ENCODE measurements at regions not wholly inside any gene's neighbourhood (a gene's known extent, or its start where the extent isn't known, plus 50 kb on each side); places are given as distances from the start of the nearest gene placed in this dataset.
"Not testable (repeated sequence)": the region's sequence is repeated elsewhere in the genome, so short reads cannot be mapped to it uniquely, and the experiment has no call there.

DNA sequence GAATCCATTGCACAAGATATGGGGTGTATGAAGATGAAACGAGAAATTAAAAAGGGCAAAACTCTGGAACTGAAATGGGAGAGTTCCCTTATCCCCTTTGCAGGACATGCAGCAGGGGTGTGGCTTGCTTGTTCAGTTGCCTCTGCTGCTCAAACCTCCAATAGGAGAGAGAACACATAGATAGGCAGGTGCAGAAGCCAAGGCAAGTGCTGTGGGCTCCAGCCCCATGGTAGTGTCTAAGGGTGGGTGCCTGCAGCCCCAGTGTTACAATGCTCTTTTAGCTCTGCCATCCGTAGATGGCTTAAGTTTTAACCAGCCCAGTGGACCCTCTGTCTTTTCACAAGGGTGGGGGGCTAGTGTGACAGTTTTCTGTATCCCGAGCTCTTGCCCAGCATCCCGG is 69.7 kb downstream of the CMAS start:
- no peak for ATAC-seq
- H3K36me3 Mint-ChIP-seq = no peaks in the 10 kb centered on the region
- no peak overlapping the region for H3K27ac Mint-ChIP-seq
- H3K9me3 Mint-ChIP-seq = peaks cover 0 to 4% of the 10 kb centered on the region in 2 donors
- DNase-seq (ENCODE audit: low spot score in 2 of 2) = no peak

DNA sequence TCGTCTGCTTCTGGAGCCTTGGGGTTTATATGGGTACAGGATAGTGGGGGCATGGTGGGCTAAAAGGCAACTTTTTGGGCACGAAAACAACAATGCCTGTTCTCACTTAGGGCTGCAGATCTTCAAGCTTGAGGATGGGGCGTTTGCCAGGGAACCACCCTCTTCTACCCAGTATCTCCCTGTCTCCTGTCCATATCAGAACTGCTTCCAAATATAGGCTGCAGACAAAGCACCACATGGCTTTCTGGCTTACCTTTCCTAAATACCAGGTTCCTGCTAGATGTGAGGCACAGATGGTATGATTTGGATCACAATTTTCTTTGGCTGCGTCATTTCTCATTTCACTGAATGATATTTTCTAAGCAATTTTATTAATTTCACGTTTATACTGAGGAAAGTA is 70.4 kb downstream of the CMAS start:
- ATAC-seq = no peak

DNA sequence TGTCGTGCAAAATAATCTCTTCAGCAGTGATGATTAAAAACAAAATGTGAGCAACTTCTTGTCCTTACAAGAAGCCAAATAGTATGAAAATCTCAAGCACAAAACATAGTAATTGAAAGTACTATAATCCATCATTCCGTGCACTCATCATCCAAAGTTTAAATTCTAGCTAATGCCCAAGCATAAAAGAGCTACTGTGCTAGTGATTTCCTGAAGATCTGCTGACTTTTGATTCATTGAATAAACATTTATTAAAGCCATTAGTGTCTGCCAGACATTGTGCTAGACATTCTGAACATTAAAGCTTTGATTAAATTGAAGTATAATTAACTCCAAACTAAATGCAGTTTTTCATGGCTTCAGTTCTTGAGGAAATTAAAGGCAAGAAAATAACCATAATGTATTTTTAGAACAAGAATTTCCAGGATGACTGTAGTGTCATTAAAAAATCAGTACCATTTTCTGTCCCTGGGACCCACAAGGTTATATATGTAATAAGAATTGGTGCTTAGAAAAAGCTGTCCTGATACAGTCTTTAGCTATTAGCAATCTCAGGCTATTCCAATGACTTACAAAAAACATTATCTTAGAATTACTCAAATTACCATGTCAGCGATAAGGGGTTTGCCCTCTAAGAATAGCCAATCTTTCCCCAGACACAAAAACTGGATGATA is 71.7 kb downstream of the CMAS start:
- DNase-seq (ENCODE audit: low spot score in 2 of 2) = no peak
- Mint-ChIP-seq H3K27ac (no peak overlapping the region), H3K9me3 (peaks cover 0 to 4% of the 10 kb centered on the region in 2 donors), H3K36me3 (no peaks in the 10 kb centered on the region)
- no peak for ATAC-seq

More for the DNA sequence above, 70.4 kb downstream of the CMAS start:
- no peak for DNase-seq (ENCODE audit: low spot score in 2 of 2)
- H3K9me3 Mint-ChIP-seq = peaks cover 0 to 4% of the 10 kb centered on the region in 2 donors
- H3K36me3 Mint-ChIP-seq = no peaks in the 10 kb centered on the region
- H3K27ac Mint-ChIP-seq = no peak overlapping the region

DNA sequence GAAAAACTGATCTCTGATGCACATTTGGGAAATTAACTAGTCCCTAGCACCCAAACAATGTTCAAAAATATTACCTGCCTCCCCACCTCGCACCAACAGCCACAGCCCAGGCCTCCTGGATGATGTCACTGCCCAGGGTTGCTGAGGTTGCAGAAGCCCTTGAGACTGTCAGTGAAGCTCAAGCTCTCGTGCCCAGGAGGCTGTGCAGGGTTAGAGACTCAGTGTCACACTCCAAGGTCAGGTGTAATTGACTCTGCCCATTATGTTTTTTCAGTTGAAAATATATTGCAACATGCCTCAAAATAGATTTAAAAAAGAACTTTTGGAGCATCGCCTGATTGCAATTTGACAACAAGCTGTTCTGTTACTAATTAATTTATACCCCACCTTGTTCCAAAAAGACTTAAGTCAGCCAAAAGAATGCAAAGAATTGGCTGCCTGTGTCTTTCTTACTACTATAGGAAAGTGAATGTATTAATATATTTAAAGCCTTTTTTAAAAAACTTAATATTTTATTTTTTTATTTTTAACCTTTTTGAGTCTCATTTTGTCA is 72.3 kb downstream of the CMAS start:
- Mint-ChIP-seq H3K36me3 (no peaks in the 10 kb centered on the region), H3K9me3 (peaks cover 0 to 4% of the 10 kb centered on the region in 2 donors), H3K27ac (no peak overlapping the region)
- DNase-seq (ENCODE audit: low spot score in 2 of 2) (no peak), ATAC-seq (no peak)

DNA sequence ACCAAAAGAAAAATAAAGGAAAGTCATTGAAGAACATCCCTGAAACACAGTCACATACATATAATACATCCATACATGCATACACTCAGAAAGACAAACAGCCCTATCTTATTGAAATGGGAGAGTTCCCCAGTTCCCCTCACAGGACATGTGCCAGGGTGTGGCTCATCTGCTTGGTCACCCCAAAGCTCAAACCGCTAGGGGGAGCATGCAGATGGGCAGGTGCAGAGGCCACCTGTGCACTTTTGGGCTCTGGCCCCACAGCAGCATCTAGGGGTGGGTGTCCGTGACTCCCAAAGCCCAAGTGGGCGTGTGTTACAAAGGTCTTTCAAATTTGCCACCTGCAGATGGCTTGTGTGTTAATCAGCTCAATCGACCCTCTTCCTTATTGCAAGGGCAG is 75.2 kb downstream of the CMAS start:
- peak in 1 of 2 donors; percentile 58 for ATAC-seq
- no peak overlapping the region for H3K27ac Mint-ChIP-seq
- no peaks in the 10 kb centered on the region for H3K9me3 Mint-ChIP-seq
- peaks cover 0 to 10% of the 10 kb centered on the region in 2 donors for H3K36me3 Mint-ChIP-seq
- peak in 1 of 2 donors; percentile 33 for DNase-seq (ENCODE audit: low spot score in 2 of 2)

DNA sequence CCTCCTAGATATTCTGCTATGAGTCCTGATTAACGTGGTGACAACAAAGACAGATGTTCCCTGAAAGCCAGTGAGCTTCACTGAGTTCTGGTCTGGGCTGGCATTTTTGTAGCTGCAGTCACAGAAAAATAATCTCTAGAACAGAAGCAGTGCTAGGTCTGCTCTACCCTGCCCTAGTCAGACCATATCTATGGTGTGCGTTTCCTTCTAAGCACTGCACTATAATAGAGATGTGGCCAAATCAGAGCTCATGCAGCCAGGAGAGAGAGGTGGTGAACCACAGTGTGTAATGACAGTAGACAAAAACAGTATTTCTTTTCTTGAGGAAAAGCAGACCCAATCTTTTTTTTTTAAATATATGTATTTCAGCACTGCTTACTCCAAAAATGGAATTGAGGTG is 76.3 kb downstream of the CMAS start:
- ATAC-seq (no peak), DNase-seq (ENCODE audit: low spot score in 2 of 2) (no peak)
- Mint-ChIP-seq H3K9me3 (peaks cover 2% of the 10 kb centered on the region in 2 donors), H3K27ac (no peak overlapping the region), H3K36me3 (peaks cover 5 to 13% of the 10 kb centered on the region in 2 donors)

DNA sequence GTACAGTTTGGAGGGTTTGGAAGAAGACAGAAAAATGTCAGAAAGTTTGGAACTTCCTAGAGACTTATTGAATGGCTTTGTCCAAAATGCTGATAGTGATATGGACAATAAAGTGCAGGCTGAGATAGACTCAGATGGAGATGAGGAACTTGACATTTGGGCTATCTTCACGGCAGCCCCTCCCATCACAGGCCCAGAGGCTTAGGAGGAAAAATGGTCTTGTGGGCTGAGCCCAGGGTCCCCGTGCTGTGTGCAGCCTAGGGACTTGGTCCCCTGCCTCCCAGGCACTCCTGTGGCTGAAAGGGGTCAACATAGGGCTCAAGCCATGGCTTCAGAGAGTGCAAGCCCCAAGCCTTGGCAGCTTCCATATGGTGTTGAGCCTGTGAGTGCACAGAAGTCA is 79.0 kb downstream of the CMAS start:
- ATAC-seq (no peak), DNase-seq (ENCODE audit: low spot score in 2 of 2) (no peak)
- H3K36me3 Mint-ChIP-seq = peaks cover 10 to 15% of the 10 kb centered on the region in 2 donors
- peaks cover 5 to 6% of the 10 kb centered on the region in 2 donors for H3K9me3 Mint-ChIP-seq
- H3K27ac Mint-ChIP-seq = no peak overlapping the region

DNA sequence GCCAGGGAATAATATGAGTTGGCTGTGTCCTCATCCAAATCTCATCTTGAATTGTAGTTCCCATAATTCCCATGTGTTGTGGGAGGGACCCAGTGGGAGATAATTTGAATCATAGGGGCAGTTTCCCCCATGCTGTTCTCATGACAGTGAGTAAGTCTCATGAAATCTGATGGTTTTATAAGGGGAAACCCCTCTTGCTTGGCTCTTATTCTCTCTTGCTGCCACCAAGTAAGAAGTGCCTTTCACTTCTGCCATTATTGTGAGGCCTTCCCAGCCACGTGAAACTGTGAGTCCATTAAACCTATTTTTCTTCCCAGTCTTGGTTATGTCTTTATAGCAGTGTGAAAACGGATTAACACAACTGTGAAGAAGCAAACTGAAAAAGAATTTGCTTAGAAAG is 80.1 kb downstream of the CMAS start:
- ATAC-seq = peak; percentile 66 to 87
- peaks cover 10 to 15% of the 10 kb centered on the region in 2 donors for H3K36me3 Mint-ChIP-seq
- not testable (repeated sequence) for DNase-seq (ENCODE audit: low spot score in 2 of 2); H3K9me3 Mint-ChIP-seq
- H3K27ac Mint-ChIP-seq = peak overlapping the region in 1 of 2 donors; percentile 6

DNA sequence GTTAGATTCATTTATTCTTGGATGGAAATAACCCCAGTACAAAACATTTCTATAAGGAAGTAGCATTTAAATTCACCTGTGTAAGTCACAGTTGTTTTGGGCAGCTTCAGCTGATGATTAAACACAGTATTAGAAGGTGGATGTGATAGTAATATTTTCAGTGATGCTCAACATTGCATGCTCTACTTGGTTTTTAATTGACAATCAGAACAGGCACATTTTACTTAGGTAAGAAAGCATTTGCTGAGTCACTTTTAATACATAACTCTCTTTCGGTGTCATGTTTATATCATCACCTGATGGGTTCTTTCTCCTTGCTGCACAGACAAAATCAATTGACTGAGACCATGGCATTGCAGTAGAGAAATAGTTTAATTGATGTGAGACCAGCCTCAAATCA is 80.7 kb downstream of the CMAS start:
- DNase-seq (ENCODE audit: low spot score in 2 of 2) = no peak
- H3K9me3 Mint-ChIP-seq = peaks cover 5 to 6% of the 10 kb centered on the region in 2 donors
- peaks cover 10 to 15% of the 10 kb centered on the region in 2 donors for H3K36me3 Mint-ChIP-seq
- H3K27ac Mint-ChIP-seq = no peak overlapping the region
- no peak for ATAC-seq

DNA sequence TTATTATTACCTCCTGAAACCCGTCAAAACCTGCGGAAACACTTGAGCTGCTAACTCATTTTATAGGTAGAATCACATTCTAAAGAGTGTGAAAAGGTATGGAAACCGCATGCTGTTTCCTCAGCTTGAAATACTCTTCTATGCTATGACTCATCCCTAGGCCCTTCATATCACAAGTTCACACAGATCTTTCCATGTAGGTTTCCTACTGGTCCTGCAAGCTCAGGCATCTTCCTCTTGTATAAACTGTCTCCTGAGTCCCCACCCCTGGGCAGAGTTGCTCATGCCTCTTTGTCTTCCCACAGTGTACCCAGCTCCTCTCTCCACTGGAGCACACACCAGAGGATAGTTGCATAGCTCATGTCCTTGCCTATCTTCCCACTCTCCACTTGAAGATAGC is 84.7 kb downstream of the CMAS start:
- DNase-seq (ENCODE audit: low spot score in 2 of 2) = no peak
- ATAC-seq = peak; percentile 40 to 68
- Mint-ChIP-seq H3K9me3 (peaks cover 5 to 6% of the 10 kb centered on the region in 2 donors), H3K36me3 (peaks cover 5 to 10% of the 10 kb centered on the region in 2 donors), H3K27ac (no peak overlapping the region)

DNA sequence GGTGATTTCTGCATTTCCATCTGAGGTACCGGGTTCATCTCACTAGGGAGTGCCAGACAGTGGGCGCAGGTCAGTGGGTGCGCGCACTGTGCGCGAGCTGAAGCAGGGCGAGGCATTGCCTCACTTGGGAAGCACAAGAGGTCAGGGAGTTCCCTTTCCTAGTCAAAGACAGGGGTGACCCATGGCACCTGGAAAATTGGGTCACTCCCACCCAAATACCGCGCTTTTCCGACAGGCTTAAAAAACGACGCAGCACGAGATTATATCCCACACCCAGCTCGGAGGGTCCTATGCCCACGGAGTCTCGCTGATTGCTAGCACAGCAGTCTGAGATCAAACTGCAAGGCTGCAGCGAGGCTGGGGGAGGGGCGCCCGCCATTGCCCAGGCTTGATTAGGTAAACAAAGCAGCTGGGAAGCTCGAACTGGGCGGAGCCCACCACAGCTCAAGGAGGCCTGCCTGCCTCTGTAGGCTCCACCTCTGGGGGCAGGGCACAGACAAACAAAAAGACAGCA is 90.6 kb downstream of the CMAS start:
- H3K9me3 Mint-ChIP-seq; ATAC-seq; H3K36me3 Mint-ChIP-seq; DNase-seq (ENCODE audit: low spot score in 2 of 2); H3K27ac Mint-ChIP-seq: not testable (repeated sequence)
